Natural killer cell treated with Interleukin-12 subunit alpha and Interleukin-12 subunit beta and Interleukin-15 and Interleukin-18, amount 100 ng/mL, for 72 hours (primary cell): ENCODE measurements at regions not wholly inside any gene's neighbourhood (a gene's known extent, or its start where the extent isn't known, plus 50 kb on each side); places are given as distances from the start of the nearest gene placed in this dataset.
A peak's percentile ranks its signal among the peaks of the same experiment; 100 is the strongest.
"Not testable (repeated sequence)": the region's sequence is repeated elsewhere in the genome, so short reads cannot be mapped to it uniquely, and the experiment has no call there.

Experiments
- ATAC-seq, 2 donors: fragments of 150-1000 bp; cut with Tn5 transposase in 1 of 2; sonication (Bioruptor Pico), chemical (Tn5 transposase) in 1 of 2; 2 replicates each; pipeline ENCODE4 v1.10.0; 2021
- DNase-seq: peaks from one replicate; pipeline ENCODE4 v3.0.0; 2022; ENCODE audit warnings: low spot score
- H3K27ac Mint-ChIP-seq, 2 donors: 1 replicate in 1 of 2; 2 replicates in 1 of 2; pipeline ENCODE4 v1.8.0; 2022; ENCODE audit warnings: mixed read lengths in 2 of 2, mild to moderate bottlenecking in 1 of 2, moderate library complexity in 1 of 2
- H3K27me3 Mint-ChIP-seq, 2 donors: 1 replicate in 1 of 2; 2 replicates in 1 of 2; pipeline ENCODE4 v1.8.0; 2022; ENCODE audit warnings: mixed read lengths in 2 of 2
- H3K36me3 Mint-ChIP-seq: one replicate; pipeline ENCODE4 v1.8.0; 2022; ENCODE audit warnings: mixed read lengths
- H3K4me1 Mint-ChIP-seq, 2 donors: 1 replicate in 1 of 2; 2 replicates in 1 of 2; pipeline ENCODE4 v1.8.0; 2022; ENCODE audit warnings: low read depth in 2 of 2, mixed read lengths in 2 of 2, mild to moderate bottlenecking in 1 of 2
- H3K4me3 Mint-ChIP-seq: one replicate; pipeline ENCODE4 v1.8.0; 2022; ENCODE audit warnings: mixed read lengths
- H3K9me3 Mint-ChIP-seq: 2 replicates; pipeline ENCODE4 v1.8.0; 2022; ENCODE audit warnings: mixed read lengths

DNA sequence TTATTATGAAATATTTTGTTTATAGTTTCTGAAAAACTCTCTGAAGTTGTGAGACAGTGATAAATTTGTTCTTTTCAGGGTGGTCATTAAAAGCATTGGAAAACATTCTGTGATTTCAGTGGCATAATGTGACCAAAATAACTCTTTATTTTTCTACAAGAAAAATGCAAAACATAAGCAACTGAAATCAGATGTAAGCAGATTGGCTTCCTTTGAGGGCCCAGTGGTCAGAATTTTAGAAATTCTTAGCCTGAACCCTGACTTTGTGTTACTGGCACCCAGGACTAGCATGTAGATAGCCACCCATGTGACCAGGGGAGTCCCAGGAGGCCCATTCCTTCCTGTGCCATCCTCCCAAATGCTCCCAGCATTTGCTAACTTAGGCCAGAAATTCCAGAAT is 145.6 kb upstream of the SLC38A2 start:
- H3K27ac Mint-ChIP-seq, result no peak overlapping the region
- ATAC-seq, result no peak
- H3K9me3 Mint-ChIP-seq, result peaks cover 4% of the 10 kb centered on the region

DNA sequence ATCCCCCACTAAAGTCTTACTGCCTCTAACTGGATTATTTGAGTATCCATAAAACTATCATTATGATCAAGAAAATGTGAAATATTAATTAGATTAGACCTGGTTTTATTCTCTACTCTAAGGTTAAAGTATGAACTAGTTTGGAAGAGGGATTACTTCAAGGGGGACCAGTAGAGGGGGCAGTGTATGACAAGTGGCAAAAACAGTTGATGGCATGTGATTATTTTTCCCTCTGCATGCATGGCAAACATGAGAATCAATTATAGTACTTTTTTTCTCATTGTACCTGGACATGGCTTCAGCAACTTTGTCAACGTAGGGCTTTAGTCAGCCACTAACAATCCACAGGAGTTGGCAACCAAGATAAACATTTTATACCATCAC is 145.0 kb upstream of the SLC38A2 start:
- H3K4me3 Mint-ChIP-seq, result peak overlapping the region; percentile 39
- H3K27ac Mint-ChIP-seq, result peak overlapping the region in 1 of 2 donors; percentile 31
- ATAC-seq, result no peak
- no peaks in the 10 kb centered on the region for H3K27me3 Mint-ChIP-seq
- peaks cover 33 to 41% of the 10 kb centered on the region in 2 donors for H3K4me1 Mint-ChIP-seq
- no peak for DNase-seq
- H3K36me3 Mint-ChIP-seq, result peaks cover 10% of the 10 kb centered on the region
- H3K9me3 Mint-ChIP-seq, result peaks cover 4% of the 10 kb centered on the region

More for the DNA sequence above, 145.6 kb upstream of the SLC38A2 start:
- no peak overlapping the region for H3K4me3 Mint-ChIP-seq
- no peak for DNase-seq
- no peaks in the 10 kb centered on the region for H3K27me3 Mint-ChIP-seq
- peaks cover 5% of the 10 kb centered on the region for H3K36me3 Mint-ChIP-seq
- peaks cover 27 to 35% of the 10 kb centered on the region in 2 donors for H3K4me1 Mint-ChIP-seq

DNA sequence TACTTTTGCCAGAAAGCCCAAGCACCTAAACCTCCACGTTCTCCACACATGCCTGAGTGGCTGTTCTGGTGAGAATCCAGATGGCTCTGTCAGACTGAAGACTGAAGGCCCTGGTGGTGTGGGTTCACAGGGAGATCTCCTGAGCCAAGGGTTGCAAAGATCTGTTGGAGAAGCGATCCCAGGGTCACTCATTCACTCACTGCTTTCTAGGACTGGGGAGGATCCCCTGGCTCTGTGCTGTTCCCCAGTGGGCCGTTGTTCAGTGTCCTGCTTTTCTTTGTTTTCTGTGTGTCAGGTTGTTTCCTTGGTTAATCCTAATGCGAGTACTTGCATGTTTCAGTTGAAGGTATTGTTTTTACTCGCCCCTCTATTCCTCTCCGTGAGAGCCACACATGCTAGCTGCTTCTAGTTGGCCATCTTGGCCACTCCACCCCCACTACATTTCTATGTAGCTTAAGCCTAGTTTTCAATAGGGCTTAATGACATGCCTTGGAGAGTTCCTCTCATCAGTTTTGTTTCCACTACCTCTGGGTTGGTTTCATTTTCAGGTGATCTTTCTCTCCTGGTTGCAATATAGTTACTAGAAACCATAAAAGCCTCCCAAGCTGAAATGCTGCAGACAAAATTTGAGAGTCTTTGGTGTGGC is 144.5 kb upstream of the SLC38A2 start:
- Mint-ChIP-seq H3K36me3 (peaks cover 12% of the 10 kb centered on the region), H3K4me3 (peak overlapping the region; percentile 39), H3K4me1 (peaks cover 33 to 43% of the 10 kb centered on the region in 2 donors), H3K27ac (peak overlapping the region in 1 of 2 donors; percentile 31), H3K27me3 (no peaks in the 10 kb centered on the region), H3K9me3 (peaks cover 4% of the 10 kb centered on the region)
- no peak for DNase-seq
- ATAC-seq, result peak; percentile 28 to 72

DNA sequence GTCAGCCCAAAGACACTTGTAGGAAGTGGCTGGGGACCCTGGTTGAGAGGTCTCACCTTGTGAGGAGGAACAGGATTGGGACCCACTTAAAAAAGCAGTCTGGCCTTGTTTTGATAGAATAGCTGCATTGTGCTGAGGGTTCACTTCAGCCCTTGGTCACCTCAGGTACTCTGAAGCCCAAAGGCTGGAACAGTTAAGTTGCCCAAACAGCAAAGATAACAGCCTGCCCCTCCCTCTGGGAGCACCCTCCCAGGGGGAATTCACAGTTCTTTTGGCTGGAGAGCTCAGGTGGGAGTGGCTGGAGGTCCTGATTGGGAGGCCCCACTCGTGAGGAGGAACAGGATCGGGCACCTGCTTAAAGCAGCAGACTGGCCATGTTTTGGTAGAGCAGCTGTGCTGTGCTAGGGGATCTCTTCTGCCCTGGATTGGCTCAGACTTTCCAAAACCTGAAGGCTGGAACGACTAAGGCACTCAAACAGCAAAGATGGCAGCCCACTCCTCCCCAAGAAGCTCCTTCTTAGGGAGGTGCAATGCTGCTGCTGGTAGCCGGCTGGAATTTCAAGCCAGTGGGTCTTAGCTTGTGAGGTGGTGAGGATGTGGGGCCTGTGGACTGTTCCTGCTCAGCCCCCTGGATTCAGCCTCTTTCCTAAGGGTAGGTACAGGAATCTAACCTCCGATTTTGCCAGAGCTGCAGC is 143.8 kb upstream of the SLC38A2 start:
- Mint-ChIP-seq H3K9me3 (peaks cover 4% of the 10 kb centered on the region), H3K27me3 (no peaks in the 10 kb centered on the region), H3K27ac (no peak overlapping the region), H3K4me3 (no peak overlapping the region), H3K36me3 (peaks cover 12% of the 10 kb centered on the region), H3K4me1 (peaks cover 33 to 43% of the 10 kb centered on the region in 2 donors)
- ATAC-seq, result no peak
- no peak for DNase-seq

DNA sequence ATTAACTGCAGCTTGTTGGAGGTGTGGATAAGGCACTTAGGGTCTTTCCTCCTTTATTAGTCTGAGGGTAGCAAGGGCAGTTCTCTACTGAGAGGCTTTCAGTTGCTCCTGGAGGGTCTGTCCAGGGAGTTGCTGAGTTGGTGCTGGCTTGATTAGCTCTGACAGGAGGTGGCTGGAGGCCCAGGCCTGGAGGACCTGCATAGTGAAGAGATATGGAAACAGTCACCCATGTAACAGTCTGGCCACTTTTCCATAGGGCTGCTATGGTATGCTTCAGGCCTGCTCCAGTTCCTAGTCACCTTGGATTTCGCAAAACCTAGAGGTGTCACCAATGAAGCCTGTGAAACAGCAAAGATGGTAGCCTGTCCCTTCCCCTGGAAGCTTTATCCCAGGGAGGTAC is 143.3 kb upstream of the SLC38A2 start:
- DNase-seq (no peak), ATAC-seq (no peak)
- Mint-ChIP-seq H3K27ac (no peak overlapping the region), H3K36me3 (peaks cover 17% of the 10 kb centered on the region), H3K4me3 (no peak overlapping the region), H3K4me1 (peaks cover 33 to 43% of the 10 kb centered on the region in 2 donors), H3K27me3 (no peaks in the 10 kb centered on the region), H3K9me3 (peaks cover 4% of the 10 kb centered on the region)

DNA sequence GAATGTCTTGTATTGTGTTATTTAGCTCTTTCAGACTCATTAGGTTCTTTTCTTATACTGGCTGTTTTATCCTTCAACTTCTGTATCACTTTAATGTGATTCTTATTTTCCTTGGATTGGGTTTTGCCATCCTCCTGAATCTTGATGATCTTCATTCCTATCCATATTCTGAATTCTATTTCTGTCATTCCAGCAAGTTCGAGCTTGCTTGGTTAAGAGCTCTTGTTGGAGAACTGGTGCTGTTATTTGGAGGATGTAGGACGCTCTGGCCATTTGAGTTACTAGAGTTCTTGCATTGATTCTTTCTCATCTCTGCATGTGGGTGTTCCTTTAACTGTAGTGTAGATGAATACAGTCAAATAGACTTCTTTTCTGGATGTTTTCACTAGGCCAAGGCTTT is 142.3 kb upstream of the SLC38A2 start:
- no peak for DNase-seq
- peaks cover 9% of the 10 kb centered on the region for H3K9me3 Mint-ChIP-seq
- H3K4me3 Mint-ChIP-seq, result no peak overlapping the region
- H3K36me3 Mint-ChIP-seq, result peaks cover 26% of the 10 kb centered on the region
- H3K27me3 Mint-ChIP-seq, result no peaks in the 10 kb centered on the region
- H3K27ac Mint-ChIP-seq, result peak overlapping the region in 1 of 2 donors; percentile 9
- peaks cover 33 to 45% of the 10 kb centered on the region in 2 donors for H3K4me1 Mint-ChIP-seq
- no peak for ATAC-seq

DNA sequence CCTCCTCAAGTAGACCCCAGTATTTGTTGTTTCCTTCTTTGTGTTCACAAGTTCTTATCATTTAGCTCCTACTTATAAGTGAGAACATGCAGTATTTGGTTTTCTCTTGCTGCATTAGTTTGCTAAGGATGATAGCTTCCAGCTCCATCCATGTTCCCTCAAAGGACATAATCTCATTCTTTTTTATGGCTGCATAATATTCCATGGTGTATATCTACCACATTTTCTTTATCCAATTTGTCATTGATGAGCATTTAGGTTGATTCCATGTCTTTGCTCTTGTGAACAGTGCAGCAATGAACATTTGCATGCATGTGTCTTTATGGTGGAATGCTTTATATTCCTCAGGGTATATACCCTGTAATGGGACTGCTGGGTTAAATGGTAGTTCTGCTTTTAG is 137.7 kb upstream of the SLC38A2 start:
- H3K9me3 Mint-ChIP-seq, result peaks cover 18% of the 10 kb centered on the region
- not testable (repeated sequence) for H3K27me3 Mint-ChIP-seq, H3K4me3 Mint-ChIP-seq, ATAC-seq, H3K27ac Mint-ChIP-seq, DNase-seq
- H3K4me1 Mint-ChIP-seq, result peaks cover 20 to 30% of the 10 kb centered on the region in 2 donors
- peaks cover 54% of the 10 kb centered on the region for H3K36me3 Mint-ChIP-seq

DNA sequence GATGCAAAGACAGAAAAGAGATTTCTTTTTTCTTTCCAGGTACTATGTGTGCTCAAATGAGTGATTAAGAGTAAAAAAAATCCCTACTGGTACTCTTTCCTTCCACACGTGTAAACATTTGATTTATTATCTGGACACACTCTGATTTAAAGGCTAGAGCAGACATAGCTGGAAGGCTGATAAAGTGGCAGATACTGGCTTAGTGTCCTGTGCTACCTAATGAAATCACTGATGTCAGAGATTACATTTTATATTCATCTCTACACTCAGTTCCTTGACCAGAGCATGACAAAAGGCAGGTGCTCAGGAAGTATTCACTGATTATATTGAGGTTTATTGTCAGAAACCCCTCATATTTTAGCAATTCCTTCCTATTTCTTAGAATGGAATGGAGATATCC is 136.6 kb upstream of the SLC38A2 start:
- H3K27ac Mint-ChIP-seq, result no peak overlapping the region

DNA sequence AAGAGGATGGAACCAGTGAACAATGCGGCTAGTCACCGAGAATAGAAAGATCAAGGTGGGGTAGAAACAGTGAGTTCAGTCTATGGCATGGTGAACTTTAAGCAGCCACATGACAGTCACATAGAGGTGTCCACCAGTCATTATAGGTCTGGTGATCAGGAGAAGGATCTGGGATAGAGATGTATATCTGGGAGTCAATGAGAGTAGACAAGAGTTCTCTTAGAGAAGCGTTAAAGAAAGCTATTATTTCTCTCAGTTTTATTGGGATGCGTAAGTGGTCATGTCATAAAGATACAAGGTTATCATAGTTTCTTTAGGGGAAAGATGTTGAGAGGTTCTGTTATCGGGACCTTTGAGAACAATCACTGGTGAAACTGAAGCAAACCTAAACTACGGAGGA is 136.1 kb upstream of the SLC38A2 start:
- no peak overlapping the region for H3K27ac Mint-ChIP-seq
- peaks cover 15 to 21% of the 10 kb centered on the region in 2 donors for H3K4me1 Mint-ChIP-seq
- peaks cover 56% of the 10 kb centered on the region for H3K36me3 Mint-ChIP-seq
- no peak overlapping the region for H3K4me3 Mint-ChIP-seq
- no peak for DNase-seq
- ATAC-seq, result no peak
- H3K27me3 Mint-ChIP-seq, result no peaks in the 10 kb centered on the region
- H3K9me3 Mint-ChIP-seq, result peaks cover 13% of the 10 kb centered on the region

More for the DNA sequence above, 136.6 kb upstream of the SLC38A2 start:
- Mint-ChIP-seq H3K9me3 (peaks cover 13% of the 10 kb centered on the region), H3K27me3 (no peaks in the 10 kb centered on the region), H3K4me1 (peaks cover 20 to 25% of the 10 kb centered on the region in 2 donors), H3K4me3 (no peak overlapping the region), H3K36me3 (peaks cover 55% of the 10 kb centered on the region)
- no peak for DNase-seq
- no peak for ATAC-seq

DNA sequence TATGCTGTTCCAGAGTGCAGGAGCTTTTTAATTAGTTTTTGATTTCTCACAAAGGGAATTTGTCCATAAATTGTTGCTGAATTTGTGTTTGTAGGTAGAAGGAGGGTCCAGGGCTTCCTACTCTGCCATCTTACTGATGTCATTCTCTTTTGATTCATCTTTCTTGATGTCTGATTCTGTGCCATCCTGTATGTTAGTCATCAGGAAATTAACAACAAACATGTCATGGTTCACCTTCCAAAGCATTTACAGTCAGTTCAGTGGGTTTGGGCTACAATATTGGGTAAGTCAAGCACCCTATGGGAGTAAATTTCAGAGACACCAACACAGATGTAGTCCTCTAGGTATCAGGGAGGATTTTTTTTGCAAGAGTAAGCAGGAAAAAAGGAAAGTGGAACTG is 135.2 kb upstream of the SLC38A2 start:
- H3K4me1 Mint-ChIP-seq, result peaks cover 8 to 12% of the 10 kb centered on the region in 2 donors
- ATAC-seq, result no peak
- peaks cover 58% of the 10 kb centered on the region for H3K36me3 Mint-ChIP-seq
- H3K9me3 Mint-ChIP-seq, result peaks cover 17% of the 10 kb centered on the region
- H3K27me3 Mint-ChIP-seq, result no peaks in the 10 kb centered on the region
- no peak overlapping the region for H3K4me3 Mint-ChIP-seq
- no peak overlapping the region for H3K27ac Mint-ChIP-seq
- DNase-seq, result no peak

DNA sequence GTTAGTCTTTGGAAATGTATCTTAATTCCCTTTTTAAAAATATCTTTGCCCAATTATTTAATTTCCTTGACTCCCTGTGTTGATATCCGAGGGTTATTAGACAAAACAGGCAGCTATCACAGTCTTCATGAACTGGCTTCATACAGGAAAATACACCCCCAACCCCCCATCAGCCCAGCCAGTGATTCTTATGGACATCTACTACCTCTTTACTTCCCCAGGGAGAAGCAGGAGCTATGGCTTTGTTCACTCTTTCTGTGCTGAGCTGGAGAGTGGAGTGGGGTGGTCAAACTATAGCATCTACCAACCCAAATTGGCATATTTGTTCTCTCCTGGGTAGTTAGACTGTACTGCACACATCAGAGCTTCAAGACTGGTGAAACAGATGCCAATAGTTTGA is 134.4 kb upstream of the SLC38A2 start:
- Mint-ChIP-seq H3K4me3 (no peak overlapping the region), H3K4me1 (peaks cover 8 to 10% of the 10 kb centered on the region in 2 donors), H3K36me3 (peaks cover 61% of the 10 kb centered on the region), H3K27me3 (no peaks in the 10 kb centered on the region), H3K27ac (no peak overlapping the region), H3K9me3 (peaks cover 17% of the 10 kb centered on the region)
- ATAC-seq (no peak), DNase-seq (no peak)

DNA sequence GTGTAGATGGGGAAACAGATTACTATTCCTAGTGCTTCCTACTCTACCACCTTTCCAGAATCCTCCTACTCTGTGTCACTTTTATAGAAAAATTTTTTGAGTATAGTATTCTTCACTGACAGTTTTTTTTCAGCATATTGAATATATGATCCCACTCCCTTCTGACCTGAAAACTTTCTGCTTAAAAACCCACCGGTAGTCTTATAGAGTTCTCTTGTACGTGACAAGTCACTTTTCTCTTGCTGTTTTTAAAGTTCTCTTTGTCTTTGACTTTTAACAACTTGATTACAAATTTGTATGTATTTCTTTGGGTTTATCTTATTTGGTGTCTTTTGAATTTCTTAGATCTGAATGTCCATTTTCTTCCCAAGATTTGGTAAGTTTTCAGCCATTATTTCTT is 133.6 kb upstream of the SLC38A2 start:
- ATAC-seq, result no peak
- H3K36me3 Mint-ChIP-seq, result peaks cover 62% of the 10 kb centered on the region
- H3K27me3 Mint-ChIP-seq, result no peaks in the 10 kb centered on the region
- no peak overlapping the region for H3K4me3 Mint-ChIP-seq
- peaks cover 17% of the 10 kb centered on the region for H3K9me3 Mint-ChIP-seq
- peaks cover 8 to 10% of the 10 kb centered on the region in 2 donors for H3K4me1 Mint-ChIP-seq
- no peak overlapping the region for H3K27ac Mint-ChIP-seq
- no peak for DNase-seq

DNA sequence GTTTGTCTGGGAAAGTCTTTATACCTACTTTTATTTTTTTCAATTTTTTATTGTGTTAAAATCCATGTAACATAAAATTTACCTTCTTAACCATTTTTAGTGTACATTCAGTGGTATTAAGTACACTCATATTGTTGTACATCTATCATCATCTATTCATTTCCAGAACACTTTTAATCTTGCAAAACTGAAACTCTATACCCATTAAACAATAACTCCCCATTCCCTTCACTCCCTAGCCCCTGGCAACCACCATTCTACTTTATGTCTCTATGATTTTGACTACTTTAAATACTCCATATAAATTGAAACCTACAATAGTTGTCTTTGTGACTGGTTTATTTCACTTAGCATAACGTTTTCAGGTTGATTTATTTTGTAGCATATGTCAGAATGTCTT is 131.9 kb upstream of the SLC38A2 start:
- H3K27ac Mint-ChIP-seq, result no peak overlapping the region
- H3K4me3 Mint-ChIP-seq, result no peak overlapping the region
- peaks cover 47% of the 10 kb centered on the region for H3K36me3 Mint-ChIP-seq
- peaks cover 12% of the 10 kb centered on the region for H3K9me3 Mint-ChIP-seq
- peaks cover 6 to 10% of the 10 kb centered on the region in 2 donors for H3K4me1 Mint-ChIP-seq
- no peaks in the 10 kb centered on the region for H3K27me3 Mint-ChIP-seq
- no peak for DNase-seq
- ATAC-seq, result no peak

DNA sequence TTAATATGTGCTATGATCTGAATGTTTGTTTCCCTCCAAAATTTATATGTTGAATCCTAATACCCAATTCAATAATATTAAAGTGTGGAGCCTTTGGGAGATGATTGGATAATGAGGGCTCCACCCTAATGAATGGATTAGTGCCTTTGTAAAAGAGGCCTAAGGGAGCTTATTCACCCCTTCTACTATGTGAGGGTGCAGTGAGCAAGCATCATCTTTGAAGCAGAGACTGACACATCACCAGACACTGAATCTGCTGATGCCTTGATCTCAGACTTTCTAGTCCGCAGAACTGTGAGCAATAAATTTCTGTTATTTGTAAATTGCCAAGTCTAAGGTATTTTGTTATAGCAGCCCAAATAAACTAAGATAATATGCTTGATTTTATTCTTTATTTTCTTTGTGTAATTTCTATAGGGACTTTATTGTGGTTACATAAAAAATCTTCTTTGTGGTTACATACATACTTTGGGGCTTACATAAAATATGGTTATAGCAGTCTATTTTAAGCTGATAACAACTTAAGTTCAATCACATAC is 131.1 kb upstream of the SLC38A2 start:
- Mint-ChIP-seq H3K4me1 (peaks cover 6 to 14% of the 10 kb centered on the region in 2 donors), H3K4me3 (no peak overlapping the region), H3K36me3 (peaks cover 47% of the 10 kb centered on the region), H3K9me3 (peaks cover 12% of the 10 kb centered on the region), H3K27me3 (no peaks in the 10 kb centered on the region), H3K27ac (no peak overlapping the region)
- ATAC-seq (no peak), DNase-seq (no peak)
